ENCODE measurements at regions not wholly inside any gene's neighbourhood (a gene's known extent, or its start where the extent isn't known, plus 50 kb on each side); places are given as distances from the start of the nearest gene placed in this dataset.

DNA sequence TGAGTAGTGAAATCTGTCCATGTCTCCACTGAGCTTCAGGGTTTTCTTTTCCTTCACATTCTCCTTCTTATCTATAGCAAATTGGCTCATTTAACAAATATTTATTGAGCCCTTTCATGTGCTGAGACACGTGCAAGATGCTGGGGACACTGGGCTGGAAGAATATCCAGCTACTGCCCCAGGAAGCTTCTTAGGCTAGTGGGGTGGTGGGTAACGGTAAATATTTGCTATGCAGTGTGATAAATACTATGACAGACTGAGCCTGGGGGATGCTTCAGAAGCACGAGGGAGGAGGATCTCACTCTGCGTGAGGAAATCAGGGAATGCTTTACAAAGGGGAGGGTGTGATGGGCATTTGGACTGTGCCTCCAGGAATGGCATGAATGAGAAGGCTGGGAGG lies 524.1 kb downstream of the GRIN2A start:
- TF ChIP-seq, protein P1, sequence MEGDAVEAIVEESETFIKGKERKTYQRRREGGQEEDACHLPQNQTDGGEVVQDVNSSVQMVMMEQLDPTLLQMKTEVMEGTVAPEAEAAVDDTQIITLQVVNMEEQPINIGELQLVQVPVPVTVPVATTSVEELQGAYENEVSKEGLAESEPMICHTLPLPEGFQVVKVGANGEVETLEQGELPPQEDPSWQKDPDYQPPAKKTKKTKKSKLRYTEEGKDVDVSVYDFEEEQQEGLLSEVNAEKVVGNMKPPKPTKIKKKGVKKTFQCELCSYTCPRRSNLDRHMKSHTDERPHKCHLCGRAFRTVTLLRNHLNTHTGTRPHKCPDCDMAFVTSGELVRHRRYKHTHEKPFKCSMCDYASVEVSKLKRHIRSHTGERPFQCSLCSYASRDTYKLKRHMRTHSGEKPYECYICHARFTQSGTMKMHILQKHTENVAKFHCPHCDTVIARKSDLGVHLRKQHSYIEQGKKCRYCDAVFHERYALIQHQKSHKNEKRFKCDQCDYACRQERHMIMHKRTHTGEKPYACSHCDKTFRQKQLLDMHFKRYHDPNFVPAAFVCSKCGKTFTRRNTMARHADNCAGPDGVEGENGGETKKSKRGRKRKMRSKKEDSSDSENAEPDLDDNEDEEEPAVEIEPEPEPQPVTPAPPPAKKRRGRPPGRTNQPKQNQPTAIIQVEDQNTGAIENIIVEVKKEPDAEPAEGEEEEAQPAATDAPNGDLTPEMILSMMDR (IDR thresholded peaks at IDR 0.05; ENCODE audit: insufficient read depth, low read depth, low read length) = no peak
- TF ChIP-seq EZH2 (IDR thresholded peaks at IDR 0.05; ENCODE audit: insufficient read depth, low read length) = no peak
